OCI-LY7 (cell line): ENCODE measurements at regions not wholly inside any gene's neighbourhood (a gene's known extent, or its start where the extent isn't known, plus 50 kb on each side); places are given as distances from the start of the nearest gene placed in this dataset.

Experiments used
- BruUV-seq: library from RNA; stranded (reverse); fragments of 400-500 nt; replicated peaks from 2 replicates; lab custom pipeline; 2021; lab: Mats Ljungman, UMichigan
- CTCF ChIA-PET: fragments of 300-600 bp; sonication (Branson Sonifier 250); formaldehyde crosslinking; loops from one replicate; lab custom pipeline; 2022; ENCODE audit warnings: antibody characterized with exemption; ENCODE audit not compliant: unreplicated experiment; lab: Charles Lee
- POLR2A ChIA-PET: fragments of 300-600 bp; sonication (Branson Sonifier 250); formaldehyde crosslinking; loops from one replicate; lab custom pipeline; 2022; ENCODE audit warnings: antibody characterized with exemption; lab: Charles Lee
- DNase-seq: peaks from one replicate; pipeline ENCODE4 v3.0.0-alpha.2; 2015; ENCODE audit warnings: low spot score
- H2AFZ ChIP-seq: fragments of 200-600 bp; sonication (generic), shearing (Covaris generic); 2 replicates; pipeline ENCODE4 v1.6.1; 2014; ENCODE audit warnings: mild to moderate bottlenecking, antibody characterized with exemption, low read length, moderate library complexity
- H3K27ac ChIP-seq: fragments of 200-600 bp; sonication (generic); 2 replicates; pipeline ENCODE4 v1.5.1; 2014; ENCODE audit warnings: mixed run types, low read depth, mild to moderate bottlenecking, moderate library complexity, low read length, inconsistent platforms; ENCODE audit not compliant: poor library complexity, severe bottlenecking
- H3K36me3 ChIP-seq: fragments of 200-600 bp; sonication (generic); 2 replicates; pipeline ENCODE4 v1.6.1; 2014; ENCODE audit warnings: mild to moderate bottlenecking, antibody characterized with exemption, low read length, moderate library complexity, mixed read lengths; ENCODE audit not compliant: insufficient read depth
- H3K4me1 ChIP-seq: fragments of 200-600 bp; sonication (generic); 2 replicates; pipeline ENCODE4 v1.5.1; 2014; ENCODE audit warnings: mild to moderate bottlenecking, low read length; ENCODE audit not compliant: insufficient read depth, poor library complexity, severe bottlenecking
- H3K4me2 ChIP-seq: fragments of 200-600 bp; sonication (generic); 2 replicates; pipeline ENCODE4 v1.6.1; 2014; ENCODE audit warnings: mild to moderate bottlenecking, low read length
- H3K4me3 ChIP-seq: fragments of 200-600 bp; sonication (generic); 2 replicates; pipeline ENCODE4 v1.5.1; 2014; ENCODE audit warnings: mild to moderate bottlenecking, low read depth, low read length; ENCODE audit not compliant: poor library complexity, severe bottlenecking
- H3K79me2 ChIP-seq: fragments of 200-600 bp; sonication (generic); 2 replicates; pipeline ENCODE4 v1.6.1; 2016; ENCODE audit warnings: low read depth, mild to moderate bottlenecking, low read length, moderate library complexity, mixed read lengths; ENCODE audit not compliant: insufficient read depth
- H3K9me2 ChIP-seq: fragments of 200-600 bp; sonication (generic); 2 replicates; pipeline ENCODE4 v1.6.1; 2016; ENCODE audit warnings: mild to moderate bottlenecking, low read length, mixed read lengths; ENCODE audit not compliant: insufficient read depth
- H3K9me3 ChIP-seq: fragments of 200-600 bp; sonication (generic); 2 replicates; pipeline ENCODE4 v1.6.1; 2014; ENCODE audit warnings: mild to moderate bottlenecking, mixed run types, low read length, mixed read lengths
- H4K20me1 ChIP-seq: fragments of 200-600 bp; sonication (generic); 2 replicates; pipeline ENCODE4 v1.6.1; 2014; ENCODE audit warnings: mild to moderate bottlenecking, antibody characterized with exemption, low read length, moderate library complexity, mixed read lengths; ENCODE audit not compliant: insufficient read depth
- CTCF ChIP-seq: fragments of 200-600 bp; sonication (generic); conservative IDR thresholded peaks from 2 replicates; pipeline ENCODE4 v1.5.1; 2014; ENCODE audit warnings: mild to moderate bottlenecking, antibody characterized with exemption, low read length, moderate library complexity, mixed read lengths
- EZH2phosphoT487 ChIP-seq: fragments of 200-600 bp; sonication (generic); IDR thresholded peaks from 2 replicates; pipeline ENCODE4 v1.6.1; 2018; ENCODE audit warnings: low read depth, borderline replicate concordance, mild to moderate bottlenecking, mixed run types, antibody characterized with exemption, low read length, moderate library complexity, mixed read lengths
- intact Hi-C: fragments of 100-400 bp; cut with micrococcal nuclease; formaldehyde crosslinking; loops from one replicate; pipeline ENCODE4 v1.10.0; 2022; ENCODE audit not compliant: unreplicated experiment

- CTCF ChIA-PET = no interaction called here
- Histone ChIP-seq H4K20me1 (no peaks in the 10 kb centered on the region), H2AFZ (no peak overlapping the region), H3K36me3 (no peaks in the 10 kb centered on the region), H3K4me1 (no peaks in the 10 kb centered on the region), H3K9me3 (no peaks in the 10 kb centered on the region), H3K79me2 (no peaks in the 10 kb centered on the region), H3K9me2 (no peaks in the 10 kb centered on the region), H3K27ac (no peak overlapping the region), H3K4me3 (no peak overlapping the region), H3K4me2 (no peak overlapping the region)
- intact Hi-C loops = no loop called here
- POLR2A ChIA-PET = interaction anchor here (0.6 kb wide), 1 partner anchor 15 kb away, joined by 3 read pairs; no protein-coding TSS in a partner anchor
- no peak for DNase-seq
- no TSS peak for BruUV-seq
- TF ChIP-seq EZH2phosphoT487 (no peak), CTCF (no peak)
Observed at GRCh38 chr10:29866356-29866755, 193.0 kb downstream of the JCAD start.

GRCh38 chr10:29865700-29866355, 193.6 kb downstream of the JCAD start:
- BruUV-seq = no TSS peak
- TF ChIP-seq EZH2phosphoT487 (no peak), CTCF (no peak)
- ChIA-PET POLR2A (interaction anchor here (0.6 to 1.3 kb wide), 2 partner anchors 16 kb away, joined by 3 to 5 read pairs; no protein-coding TSS in a partner anchor), CTCF (no interaction called here)
- Histone ChIP-seq H3K4me2 (no peak overlapping the region), H3K9me2 (no peaks in the 10 kb centered on the region), H3K4me3 (no peak overlapping the region), H2AFZ (no peak overlapping the region), H3K36me3 (no peaks in the 10 kb centered on the region), H3K79me2 (no peaks in the 10 kb centered on the region), H3K4me1 (no peaks in the 10 kb centered on the region), H3K9me3 (no peaks in the 10 kb centered on the region), H4K20me1 (no peaks in the 10 kb centered on the region), H3K27ac (no peak overlapping the region)
- no peak for DNase-seq
- intact Hi-C loops = no loop called here

- Histone ChIP-seq H3K4me2 (no peak overlapping the region), H3K27ac (no peak overlapping the region), H3K9me2 (no peaks in the 10 kb centered on the region), H3K4me1 (no peaks in the 10 kb centered on the region), H2AFZ (no peak overlapping the region), H3K9me3 (no peaks in the 10 kb centered on the region), H3K79me2 (no peaks in the 10 kb centered on the region), H3K4me3 (no peak overlapping the region), H3K36me3 (no peaks in the 10 kb centered on the region), H4K20me1 (no peaks in the 10 kb centered on the region)
- ChIA-PET CTCF (no interaction called here), POLR2A (no interaction called here)
- no peak for DNase-seq
- intact Hi-C loops = no loop called here
- no peak for TF ChIP-seq CTCF
- TF ChIP-seq EZH2phosphoT487 = no peak
- BruUV-seq = no TSS peak
Observed at GRCh38 chr10:29862923-29863614, 196.3 kb downstream of the JCAD start.
